GM12892 (cell line): ENCODE measurements at regions not wholly inside any gene's neighbourhood (a gene's known extent, or its start where the extent isn't known, plus 50 kb on each side); places are given as distances from the start of the nearest gene placed in this dataset.

Experiments used
- POLR2A ChIP-seq: IDR thresholded peaks from 2 replicates; pipeline ENCODE4 v1.6.1; 2011; ENCODE audit warnings: low read depth, low read length, control low read depth
- POLR2AphosphoS5 ChIP-seq: IDR thresholded peaks from 2 replicates; pipeline ENCODE4 v1.6.1; 2011; ENCODE audit warnings: low read depth, low read length, control low read depth
- TAF1 ChIP-seq: IDR thresholded peaks from 2 replicates; pipeline ENCODE4 v1.6.1; 2011; ENCODE audit warnings: low read depth, mild to moderate bottlenecking, control low read depth, low read length, borderline replicate concordance

GRCh38 chr11:70608568-70609470, 210.5 kb downstream of the CTTN start:
- TF ChIP-seq POLR2A, result no peak
- TF ChIP-seq TAF1, result no peak
- no peak for TF ChIP-seq POLR2AphosphoS5
